ENCODE measurements at regions not wholly inside any gene's neighbourhood (a gene's known extent, or its start where the extent isn't known, plus 50 kb on each side); places are given as distances from the start of the nearest gene placed in this dataset.

DNA sequence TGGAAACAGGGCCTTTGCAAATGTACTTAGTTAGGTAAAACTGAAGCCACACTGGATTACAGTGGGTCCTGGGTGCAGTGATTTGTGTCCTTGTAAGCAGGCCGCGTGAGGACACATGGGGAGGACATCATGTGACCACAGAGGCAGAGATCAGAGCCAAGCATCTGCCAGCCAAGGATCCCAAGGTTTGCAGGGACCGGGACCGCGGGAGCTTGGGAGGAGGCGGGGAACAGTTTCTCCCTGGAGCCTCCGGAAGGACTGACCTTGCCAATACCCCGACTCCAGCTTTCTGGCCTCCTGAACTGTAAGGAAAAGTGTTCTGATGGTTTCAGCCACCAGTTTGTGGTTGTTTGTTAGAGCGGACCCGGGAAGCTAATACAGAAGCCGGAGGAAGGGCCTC is 500.9 kb downstream of the PREX1 start:
- H3K79me2 ChIP-seq (ENCODE audit: insufficient read depth, low read length), result no peaks in the 10 kb centered on the region
- H3F3A ChIP-seq (ENCODE audit: low read depth), result no peaks in the 10 kb centered on the region
- no peaks in the 10 kb centered on the region for H4K20me1 ChIP-seq (ENCODE audit: insufficient read depth, low read length, poor library complexity, severe bottlenecking)
- no peak overlapping the region for H3K4me2 ChIP-seq (ENCODE audit: low read depth, low read length, poor library complexity, severe bottlenecking)
- H2AFZ ChIP-seq (ENCODE audit: low read length), result no peak overlapping the region
- no peak overlapping the region for H3K4me3 ChIP-seq (ENCODE audit: low read length, poor library complexity, severe bottlenecking)
- H3K36me3 ChIP-seq (ENCODE audit: insufficient read depth, low read length), result no peaks in the 10 kb centered on the region
- no peaks in the 10 kb centered on the region for H3K27me3 ChIP-seq (ENCODE audit: insufficient read depth, low read length, poor library complexity, severe bottlenecking)
- H3K4me1 ChIP-seq (ENCODE audit: insufficient read depth, low read length, poor library complexity, severe bottlenecking), result no peaks in the 10 kb centered on the region
- no peaks in the 10 kb centered on the region for H3K9me2 ChIP-seq (replicated peaks; ENCODE audit: low read depth, low read length)
- H3K9ac ChIP-seq (ENCODE audit: low read depth, low read length, poor library complexity, severe bottlenecking), result no peak overlapping the region
- no peak for TF ChIP-seq EZH2phosphoT487 (IDR thresholded peaks at IDR 0.05; ENCODE audit: borderline replicate concordance)
- TF ChIP-seq, protein P1, sequence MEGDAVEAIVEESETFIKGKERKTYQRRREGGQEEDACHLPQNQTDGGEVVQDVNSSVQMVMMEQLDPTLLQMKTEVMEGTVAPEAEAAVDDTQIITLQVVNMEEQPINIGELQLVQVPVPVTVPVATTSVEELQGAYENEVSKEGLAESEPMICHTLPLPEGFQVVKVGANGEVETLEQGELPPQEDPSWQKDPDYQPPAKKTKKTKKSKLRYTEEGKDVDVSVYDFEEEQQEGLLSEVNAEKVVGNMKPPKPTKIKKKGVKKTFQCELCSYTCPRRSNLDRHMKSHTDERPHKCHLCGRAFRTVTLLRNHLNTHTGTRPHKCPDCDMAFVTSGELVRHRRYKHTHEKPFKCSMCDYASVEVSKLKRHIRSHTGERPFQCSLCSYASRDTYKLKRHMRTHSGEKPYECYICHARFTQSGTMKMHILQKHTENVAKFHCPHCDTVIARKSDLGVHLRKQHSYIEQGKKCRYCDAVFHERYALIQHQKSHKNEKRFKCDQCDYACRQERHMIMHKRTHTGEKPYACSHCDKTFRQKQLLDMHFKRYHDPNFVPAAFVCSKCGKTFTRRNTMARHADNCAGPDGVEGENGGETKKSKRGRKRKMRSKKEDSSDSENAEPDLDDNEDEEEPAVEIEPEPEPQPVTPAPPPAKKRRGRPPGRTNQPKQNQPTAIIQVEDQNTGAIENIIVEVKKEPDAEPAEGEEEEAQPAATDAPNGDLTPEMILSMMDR (conservative IDR thresholded peaks at IDR 0.05; ENCODE audit: low read length), result no peak
- H3K9me3 ChIP-seq (ENCODE audit: insufficient read depth, low read depth, low read length), result no peaks in the 10 kb centered on the region

DNA sequence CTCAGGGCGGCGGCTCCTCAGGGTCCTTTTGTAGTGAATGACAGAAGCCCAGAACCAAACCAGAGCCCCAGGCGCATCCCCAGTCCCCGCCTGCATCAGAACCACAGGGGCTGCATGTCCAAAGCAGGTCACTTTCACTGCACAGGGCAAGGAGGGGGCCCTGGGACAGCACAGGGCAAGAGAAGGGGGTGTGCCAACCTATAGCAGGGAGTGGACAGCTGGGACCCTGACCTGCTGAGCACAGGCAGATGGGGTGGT is 501.4 kb downstream of the PREX1 start:
- Histone ChIP-seq H3K9me3 (ENCODE audit: insufficient read depth, low read depth, low read length) (no peaks in the 10 kb centered on the region), H3K4me3 (ENCODE audit: low read length, poor library complexity, severe bottlenecking) (no peak overlapping the region), H3K27me3 (ENCODE audit: insufficient read depth, low read length, poor library complexity, severe bottlenecking) (no peaks in the 10 kb centered on the region), H4K20me1 (ENCODE audit: insufficient read depth, low read length, poor library complexity, severe bottlenecking) (no peaks in the 10 kb centered on the region), H3K79me2 (ENCODE audit: insufficient read depth, low read length) (no peaks in the 10 kb centered on the region), H3F3A (ENCODE audit: low read depth) (no peaks in the 10 kb centered on the region), H3K36me3 (ENCODE audit: insufficient read depth, low read length) (no peaks in the 10 kb centered on the region), H3K9me2 (replicated peaks; ENCODE audit: low read depth, low read length) (no peaks in the 10 kb centered on the region), H3K4me1 (ENCODE audit: insufficient read depth, low read length, poor library complexity, severe bottlenecking) (no peaks in the 10 kb centered on the region), H3K9ac (ENCODE audit: low read depth, low read length, poor library complexity, severe bottlenecking) (no peak overlapping the region), H3K4me2 (ENCODE audit: low read depth, low read length, poor library complexity, severe bottlenecking) (no peak overlapping the region), H2AFZ (ENCODE audit: low read length) (no peak overlapping the region)
- TF ChIP-seq EZH2phosphoT487 (IDR thresholded peaks at IDR 0.05; ENCODE audit: borderline replicate concordance), result no peak
- TF ChIP-seq, protein P1 (conservative IDR thresholded peaks at IDR 0.05; ENCODE audit: low read length), result no peak

DNA sequence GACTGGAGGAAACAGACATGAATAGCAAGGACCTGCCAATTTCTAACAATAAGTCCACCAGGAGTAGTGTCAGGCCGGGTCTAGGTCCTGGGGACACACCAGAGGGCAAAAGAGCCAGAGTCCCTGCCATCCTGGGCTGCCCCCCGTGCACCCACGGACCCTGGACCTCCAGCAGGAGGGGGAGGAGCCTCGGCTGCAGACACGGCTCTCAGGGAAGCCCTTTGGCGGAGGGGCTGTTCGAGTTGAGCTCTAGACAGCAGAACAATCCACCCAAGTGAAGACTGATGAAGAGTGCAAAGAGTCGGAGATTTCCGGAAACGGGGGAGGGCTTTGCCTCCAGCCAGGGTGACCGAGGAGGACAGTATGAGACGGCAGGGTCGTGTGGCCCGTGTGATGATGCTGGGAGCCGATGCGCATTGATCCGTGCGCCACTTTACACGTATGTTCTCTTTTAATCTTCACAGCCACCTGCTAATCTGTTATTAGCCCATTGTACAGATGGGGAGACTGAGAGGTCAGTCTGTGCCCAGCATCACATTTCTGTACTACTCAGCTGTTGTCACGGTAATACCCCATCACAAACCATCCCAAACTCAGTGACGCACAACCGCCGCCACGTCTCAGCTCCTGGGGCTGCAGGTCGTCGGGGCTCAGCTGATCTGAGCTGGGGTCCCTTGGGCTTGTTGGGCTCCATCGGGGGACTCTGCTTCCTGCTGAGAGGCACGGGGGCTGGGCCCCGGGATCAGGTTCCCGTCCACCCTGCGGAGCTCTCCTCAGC is 502.0 kb downstream of the PREX1 start:
- no peak overlapping the region for H2AFZ ChIP-seq (ENCODE audit: low read length)
- no peak for TF ChIP-seq EZH2phosphoT487 (IDR thresholded peaks at IDR 0.05; ENCODE audit: borderline replicate concordance)
- TF ChIP-seq, protein P1 (conservative IDR thresholded peaks at IDR 0.05; ENCODE audit: low read length), result no peak
- H3K4me2 ChIP-seq (ENCODE audit: low read depth, low read length, poor library complexity, severe bottlenecking), result no peak overlapping the region
- no peaks in the 10 kb centered on the region for H3F3A ChIP-seq (ENCODE audit: low read depth)
- no peaks in the 10 kb centered on the region for H3K4me1 ChIP-seq (ENCODE audit: insufficient read depth, low read length, poor library complexity, severe bottlenecking)
- no peaks in the 10 kb centered on the region for H3K79me2 ChIP-seq (ENCODE audit: insufficient read depth, low read length)
- H3K36me3 ChIP-seq (ENCODE audit: insufficient read depth, low read length), result no peaks in the 10 kb centered on the region
- H3K27me3 ChIP-seq (ENCODE audit: insufficient read depth, low read length, poor library complexity, severe bottlenecking), result no peaks in the 10 kb centered on the region
- no peak overlapping the region for H3K4me3 ChIP-seq (ENCODE audit: low read length, poor library complexity, severe bottlenecking)
- no peaks in the 10 kb centered on the region for H3K9me3 ChIP-seq (ENCODE audit: insufficient read depth, low read depth, low read length)
- no peaks in the 10 kb centered on the region for H4K20me1 ChIP-seq (ENCODE audit: insufficient read depth, low read length, poor library complexity, severe bottlenecking)
- no peak overlapping the region for H3K9ac ChIP-seq (ENCODE audit: low read depth, low read length, poor library complexity, severe bottlenecking)
- H3K9me2 ChIP-seq (replicated peaks; ENCODE audit: low read depth, low read length), result no peaks in the 10 kb centered on the region
